SU-DHL-6 (cell line): ENCODE measurements at regions not wholly inside any gene's neighbourhood (a gene's known extent, or its start where the extent isn't known, plus 50 kb on each side); places are given as distances from the start of the nearest gene placed in this dataset.

Experiments used
- H2AFZ ChIP-seq: fragments of 200-600 bp; sonication (generic); 2 replicates; pipeline ENCODE4 v1.6.1; 2014; ENCODE audit warnings: low read depth, mild to moderate bottlenecking, moderate library complexity, mixed read lengths, antibody characterized with exemption, low read length; ENCODE audit not compliant: severe bottlenecking
- H3F3A ChIP-seq: fragments of 200-600 bp; shearing (Covaris generic); 2 replicates; pipeline ENCODE4 v1.6.0; 2016; ENCODE audit warnings: antibody characterized with exemption, mild to moderate bottlenecking; ENCODE audit not compliant: insufficient read depth
- H3K27ac ChIP-seq: fragments of 200-600 bp; sonication (generic); 2 replicates; pipeline ENCODE4 v1.5.1; 2016; ENCODE audit warnings: low read depth, mild to moderate bottlenecking, low read length, moderate library complexity, mixed read lengths
- H3K27me3 ChIP-seq: fragments of 200-600 bp; sonication (generic), shearing (Covaris generic); 2 replicates; pipeline ENCODE4 v1.6.0; 2014; ENCODE audit warnings: mild to moderate bottlenecking, low read length
- H3K36me3 ChIP-seq: fragments of 200-600 bp; sonication (generic); 2 replicates; pipeline ENCODE4 v1.6.1; 2014; ENCODE audit warnings: mild to moderate bottlenecking, low read length, mixed read lengths
- H3K4me2 ChIP-seq: fragments of 300-600, 200-600 bp; shearing (Covaris generic), sonication (generic); 2 replicates; pipeline ENCODE4 v1.6.0; 2014; ENCODE audit warnings: low read length, low read depth, mild to moderate bottlenecking; ENCODE audit not compliant: poor library complexity, severe bottlenecking
- H3K4me3 ChIP-seq: fragments of 200-600 bp; sonication (generic); 2 replicates; pipeline ENCODE4 v1.5.1; 2014; ENCODE audit warnings: antibody characterized with exemption, low read length, mild to moderate bottlenecking, mixed read lengths; ENCODE audit not compliant: insufficient read depth, poor library complexity, severe bottlenecking
- H3K79me2 ChIP-seq: fragments of 200-600 bp; sonication (generic); 2 replicates; pipeline ENCODE4 v1.6.1; 2014; ENCODE audit warnings: mild to moderate bottlenecking, low read length, moderate library complexity; ENCODE audit not compliant: insufficient read depth
- H3K9ac ChIP-seq: fragments of 200-600 bp; sonication (generic); 2 replicates; pipeline ENCODE4 v1.7.0; 2014; ENCODE audit warnings: mild to moderate bottlenecking, low read length
- H3K9me2 ChIP-seq: fragments of 200-600 bp; sonication (generic); replicated peaks from 2 replicates; pipeline ENCODE4 v1.6.1; 2014; ENCODE audit warnings: low read length; ENCODE audit not compliant: insufficient read depth
- H3K9me3 ChIP-seq: fragments of 200-600 bp; sonication (generic); 2 replicates; pipeline ENCODE4 v1.6.1; 2014; ENCODE audit warnings: low read length, mixed read lengths; ENCODE audit not compliant: insufficient read depth
- H4K20me1 ChIP-seq: fragments of 200-600 bp; sonication (generic); 2 replicates; pipeline ENCODE4 v1.6.1; 2014; ENCODE audit warnings: low read depth, mild to moderate bottlenecking, antibody characterized with exemption, low read length, moderate library complexity, mixed read lengths
- CTCF ChIP-seq: fragments of 200-600 bp; sonication (generic); IDR thresholded peaks from one replicate; pipeline ENCODE4 v1.5.1; 2017; ENCODE audit warnings: antibody characterized with exemption, mild to moderate bottlenecking, low read length, moderate library complexity; ENCODE audit not compliant: insufficient read depth, poor library complexity, severe bottlenecking
- EZH2phosphoT487 ChIP-seq: fragments of 200-600 bp; sonication (generic), shearing (Covaris generic); conservative IDR thresholded peaks from 2 replicates; pipeline ENCODE4 v1.6.1; 2018; ENCODE audit warnings: mild to moderate bottlenecking, antibody characterized with exemption, low read length, moderate library complexity, mixed read lengths

DNA sequence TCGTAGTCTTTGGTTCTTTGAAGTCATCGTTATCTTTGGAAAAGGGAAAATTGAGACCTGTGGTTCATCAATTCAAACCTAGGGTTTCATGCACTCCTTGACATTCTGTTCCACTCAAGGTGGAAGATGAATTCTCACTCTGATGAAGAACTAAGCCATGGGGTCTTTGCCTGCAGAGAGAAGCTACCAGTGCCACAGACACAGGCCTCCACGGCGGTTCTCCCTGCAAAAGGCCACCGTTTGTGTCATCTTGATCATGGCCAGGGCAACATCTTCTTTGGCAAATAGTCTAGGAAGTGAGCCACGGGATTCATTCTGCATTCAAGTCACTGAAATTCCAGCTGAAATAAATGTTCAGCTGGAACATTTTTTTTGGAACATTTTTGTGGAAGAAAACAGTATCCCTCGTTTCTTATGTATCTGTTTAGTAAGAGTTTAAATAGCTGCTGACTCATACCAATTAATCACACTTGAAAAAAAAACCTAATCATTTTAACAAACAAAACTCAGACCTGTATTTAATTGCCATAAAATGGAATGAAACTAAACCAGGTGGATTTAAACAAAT lies 206.0 kb upstream of the FOXQ1 start:
- TF ChIP-seq EZH2phosphoT487 (no peak), CTCF (no peak)
- Histone ChIP-seq H3K27ac (no peak overlapping the region), H3K36me3 (no peaks in the 10 kb centered on the region), H3K9ac (no peak overlapping the region), H3K27me3 (no peaks in the 10 kb centered on the region), H3F3A (no peaks in the 10 kb centered on the region), H2AFZ (no peak overlapping the region), H3K4me2 (no peak overlapping the region), H3K9me3 (no peaks in the 10 kb centered on the region), H4K20me1 (no peaks in the 10 kb centered on the region), H3K79me2 (no peaks in the 10 kb centered on the region), H3K9me2 (no peaks in the 10 kb centered on the region), H3K4me3 (no peak overlapping the region)

DNA sequence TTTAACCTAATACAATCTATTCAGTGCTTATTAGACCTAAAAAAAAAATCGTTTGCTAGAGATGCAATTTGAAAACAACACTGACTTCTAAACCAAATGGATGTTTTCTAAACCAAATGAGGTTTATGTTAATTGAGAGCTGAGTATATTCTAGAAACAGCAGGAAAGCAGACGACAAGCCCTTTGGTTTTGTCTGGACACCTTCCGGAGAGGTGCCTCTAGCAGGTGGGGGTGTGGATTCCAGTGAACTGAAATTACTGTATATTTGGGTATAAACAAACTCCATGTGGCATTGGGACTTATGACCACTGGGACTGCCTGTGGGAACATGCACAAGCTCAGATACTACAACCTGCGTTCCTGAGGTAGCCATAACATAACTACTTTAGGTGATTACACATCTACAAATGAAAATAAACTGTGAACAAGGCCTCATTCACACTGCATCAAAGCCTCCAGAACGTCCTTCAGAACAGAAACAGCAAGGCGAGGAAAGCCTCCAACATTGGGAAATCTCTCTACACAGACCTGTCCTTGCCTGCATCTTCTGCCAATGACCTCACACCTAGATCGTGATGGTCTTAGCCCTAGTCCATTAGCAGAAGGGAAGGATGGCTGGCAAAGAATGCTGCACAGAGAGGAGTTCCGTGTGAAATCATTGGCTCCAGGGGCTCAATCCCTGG lies 206.8 kb upstream of the FOXQ1 start:
- Histone ChIP-seq H3K27me3 (0 out of 2 replicates have a peak, but pooled peaks cover 4% of the 10 kb centered on the region), H3K36me3 (no peaks in the 10 kb centered on the region)

GRCh38 chr6:1103945-1104623 lies 207.8 kb upstream of the FOXQ1 start:
- H3K79me2 ChIP-seq = no peaks in the 10 kb centered on the region
- H3K4me2 ChIP-seq = no peak overlapping the region
- H3K9me3 ChIP-seq = no peaks in the 10 kb centered on the region
- H3F3A ChIP-seq = no peaks in the 10 kb centered on the region
- no peaks in the 10 kb centered on the region for H3K9me2 ChIP-seq
- H2AFZ ChIP-seq = no peak overlapping the region
- no peaks in the 10 kb centered on the region for H3K36me3 ChIP-seq
- H3K27me3 ChIP-seq = peaks cover 4% of the 10 kb centered on the region; the same call in 1 of the 2 replicates
- no peak overlapping the region for H3K9ac ChIP-seq
- H4K20me1 ChIP-seq = no peaks in the 10 kb centered on the region
- H3K27ac ChIP-seq = no peak overlapping the region
- H3K4me3 ChIP-seq = no peak overlapping the region
- no peak for TF ChIP-seq CTCF
- no peak for TF ChIP-seq EZH2phosphoT487

More for the DNA sequence above, 206.8 kb upstream of the FOXQ1 start:
- Histone ChIP-seq H3K27ac (no peak overlapping the region), H3K9me2 (no peaks in the 10 kb centered on the region), H4K20me1 (no peaks in the 10 kb centered on the region), H3F3A (no peaks in the 10 kb centered on the region), H3K9me3 (no peaks in the 10 kb centered on the region), H3K79me2 (no peaks in the 10 kb centered on the region), H3K4me2 (no peak overlapping the region), H2AFZ (no peak overlapping the region), H3K9ac (no peak overlapping the region), H3K4me3 (no peak overlapping the region)
- TF ChIP-seq CTCF = no peak
- no peak for TF ChIP-seq EZH2phosphoT487
